ENCODE measurements at regions not wholly inside any gene's neighbourhood (a gene's known extent, or its start where the extent isn't known, plus 50 kb on each side); places are given as distances from the start of the nearest gene placed in this dataset.

- Histone ChIP-seq H4K20me1 (ENCODE audit: insufficient read depth, low read depth, low read length) (no peaks in the 10 kb centered on the region), H3K79me2 (ENCODE audit: low read length) (no peaks in the 10 kb centered on the region), H3K4me2 (ENCODE audit: low read depth, low read length, poor library complexity, severe bottlenecking) (no peak overlapping the region), H3K27me3 (ENCODE audit: low read length) (no peaks in the 10 kb centered on the region), H3K9me3 (ENCODE audit: low read length) (no peaks in the 10 kb centered on the region), H3K4me3 (ENCODE audit: low read length) (no peak overlapping the region), H3K4me1 (ENCODE audit: low read length) (no peaks in the 10 kb centered on the region), H3K9ac (ENCODE audit: low read length) (no peak overlapping the region), H3K9me2 (replicated peaks; ENCODE audit: insufficient read depth, low read length) (no peaks in the 10 kb centered on the region), H3K27ac (ENCODE audit: low read length) (no peak overlapping the region), H3K36me3 (ENCODE audit: insufficient read depth, low read length) (no peaks in the 10 kb centered on the region), H2AFZ (ENCODE audit: low read length) (no peak overlapping the region)
- DNase-seq = no peak
Observed at GRCh38 chr10:111148440-111148839, 71.6 kb downstream of the ADRA2A start.

DNA sequence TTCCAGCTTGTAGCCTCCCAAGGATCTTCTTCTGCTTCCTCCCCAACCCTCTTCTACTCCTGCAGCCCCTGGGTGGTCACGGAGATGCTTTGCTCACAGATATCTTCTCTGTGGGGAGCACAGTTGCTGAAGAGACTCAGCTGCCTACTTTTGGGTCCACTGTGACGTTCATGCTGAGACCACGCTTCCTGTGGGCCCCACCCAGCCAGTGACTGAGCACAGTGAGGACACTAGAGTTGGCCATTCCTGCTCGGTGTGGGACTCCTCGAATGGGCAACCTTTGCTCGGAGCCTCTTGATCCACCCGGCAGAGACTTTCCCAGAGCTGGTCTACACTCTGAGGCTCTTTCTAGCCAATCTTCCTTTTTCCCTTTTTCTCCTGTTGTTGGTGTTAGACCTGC is 73.9 kb downstream of the ADRA2A start:
- H3K4me1 ChIP-seq (ENCODE audit: low read length) = no peaks in the 10 kb centered on the region
- no peak overlapping the region for H3K27ac ChIP-seq (ENCODE audit: low read length)
- no peaks in the 10 kb centered on the region for H3K27me3 ChIP-seq (ENCODE audit: low read length)
- H3K9ac ChIP-seq (ENCODE audit: low read length) = no peak overlapping the region
- no peak overlapping the region for H3K4me3 ChIP-seq (ENCODE audit: low read length)
- no peak for DNase-seq
- H2AFZ ChIP-seq (ENCODE audit: low read length) = no peak overlapping the region
- H3K9me3 ChIP-seq (ENCODE audit: low read length) = no peaks in the 10 kb centered on the region
- no peaks in the 10 kb centered on the region for H4K20me1 ChIP-seq (ENCODE audit: insufficient read depth, low read depth, low read length)
- no peaks in the 10 kb centered on the region for H3K79me2 ChIP-seq (ENCODE audit: low read length)
- H3K4me2 ChIP-seq (ENCODE audit: low read depth, low read length, poor library complexity, severe bottlenecking) = no peak overlapping the region
- H3K9me2 ChIP-seq (replicated peaks; ENCODE audit: insufficient read depth, low read length) = no peaks in the 10 kb centered on the region
- H3K36me3 ChIP-seq (ENCODE audit: insufficient read depth, low read length) = no peaks in the 10 kb centered on the region

DNA sequence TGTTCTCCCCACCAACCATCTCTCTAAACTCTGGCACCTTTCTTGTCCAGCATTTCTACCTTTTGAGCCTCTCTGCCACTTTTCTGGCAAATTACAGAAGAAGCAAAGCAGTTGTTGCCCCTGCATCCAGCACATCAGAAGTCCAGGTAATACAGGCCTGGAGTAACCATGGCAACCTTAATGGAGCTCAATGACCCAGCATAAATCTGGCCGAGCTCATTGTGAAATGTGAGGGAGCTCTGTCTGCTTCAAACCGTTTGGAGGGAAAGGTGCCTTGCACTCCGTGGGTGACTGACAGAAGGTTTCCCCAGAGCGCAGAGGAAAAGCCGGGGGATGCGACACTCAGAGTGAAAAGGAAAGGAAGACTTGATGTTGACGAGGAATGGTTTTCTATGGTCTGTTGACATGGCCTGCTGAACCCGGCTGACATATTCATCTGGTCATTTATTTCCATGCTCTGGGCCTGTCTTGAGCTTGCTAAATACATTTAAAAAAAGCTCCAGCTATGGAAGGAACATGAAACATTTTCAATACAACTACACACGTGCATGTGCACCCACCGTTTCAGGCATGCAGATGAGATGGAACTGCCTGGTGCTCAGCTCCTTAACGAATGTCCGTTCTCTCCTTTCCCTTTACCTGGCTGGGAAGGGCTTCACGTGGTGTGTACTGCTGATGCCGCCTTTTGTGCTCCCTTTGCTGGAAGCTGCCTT is 74.9 kb downstream of the ADRA2A start:
- no peaks in the 10 kb centered on the region for H3K79me2 ChIP-seq (ENCODE audit: low read length)
- no peak overlapping the region for H2AFZ ChIP-seq (ENCODE audit: low read length)
- no peaks in the 10 kb centered on the region for H3K36me3 ChIP-seq (ENCODE audit: insufficient read depth, low read length)
- no peaks in the 10 kb centered on the region for H3K9me2 ChIP-seq (replicated peaks; ENCODE audit: insufficient read depth, low read length)
- no peaks in the 10 kb centered on the region for H3K27me3 ChIP-seq (ENCODE audit: low read length)
- no peaks in the 10 kb centered on the region for H3K9me3 ChIP-seq (ENCODE audit: low read length)
- no peak overlapping the region for H3K9ac ChIP-seq (ENCODE audit: low read length)
- H3K4me1 ChIP-seq (ENCODE audit: low read length) = no peaks in the 10 kb centered on the region
- no peak overlapping the region for H3K4me3 ChIP-seq (ENCODE audit: low read length)
- no peak for DNase-seq
- no peak overlapping the region for H3K4me2 ChIP-seq (ENCODE audit: low read depth, low read length, poor library complexity, severe bottlenecking)
- H3K27ac ChIP-seq (ENCODE audit: low read length) = no peak overlapping the region
- no peaks in the 10 kb centered on the region for H4K20me1 ChIP-seq (ENCODE audit: insufficient read depth, low read depth, low read length)

DNA sequence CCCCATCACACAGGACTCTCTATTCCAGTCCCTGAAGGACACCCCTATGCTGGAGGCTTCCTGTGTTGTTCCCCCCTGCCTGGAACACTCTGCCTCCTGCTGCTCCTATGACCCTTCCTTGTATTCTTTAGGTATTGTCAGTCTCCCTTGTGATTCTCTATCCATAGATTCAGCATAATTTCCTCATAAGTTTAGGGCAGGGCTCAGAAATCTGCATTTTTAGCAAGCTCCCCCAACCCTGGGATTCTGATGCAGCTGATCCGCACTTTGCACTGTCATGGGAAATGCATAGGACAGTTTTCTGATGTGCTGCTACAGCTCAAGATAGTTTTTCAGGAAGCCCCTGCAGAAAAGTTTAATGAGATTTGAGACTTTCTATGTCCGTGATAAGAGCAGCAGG is 79.9 kb downstream of the ADRA2A start:
- no peaks in the 10 kb centered on the region for H3K4me1 ChIP-seq (ENCODE audit: low read length)
- no peaks in the 10 kb centered on the region for H3K79me2 ChIP-seq (ENCODE audit: low read length)
- no peak overlapping the region for H3K4me3 ChIP-seq (ENCODE audit: low read length)
- H3K9me2 ChIP-seq (replicated peaks; ENCODE audit: insufficient read depth, low read length) = no peaks in the 10 kb centered on the region
- H3K4me2 ChIP-seq (ENCODE audit: low read depth, low read length, poor library complexity, severe bottlenecking) = no peak overlapping the region
- no peaks in the 10 kb centered on the region for H3K9me3 ChIP-seq (ENCODE audit: low read length)
- no peaks in the 10 kb centered on the region for H3K27me3 ChIP-seq (ENCODE audit: low read length)
- H4K20me1 ChIP-seq (ENCODE audit: insufficient read depth, low read depth, low read length) = no peaks in the 10 kb centered on the region
- no peak for DNase-seq
- no peaks in the 10 kb centered on the region for H3K36me3 ChIP-seq (ENCODE audit: insufficient read depth, low read length)
- H3K9ac ChIP-seq (ENCODE audit: low read length) = no peak overlapping the region
- no peak overlapping the region for H2AFZ ChIP-seq (ENCODE audit: low read length)
- H3K27ac ChIP-seq (ENCODE audit: low read length) = no peak overlapping the region

DNA sequence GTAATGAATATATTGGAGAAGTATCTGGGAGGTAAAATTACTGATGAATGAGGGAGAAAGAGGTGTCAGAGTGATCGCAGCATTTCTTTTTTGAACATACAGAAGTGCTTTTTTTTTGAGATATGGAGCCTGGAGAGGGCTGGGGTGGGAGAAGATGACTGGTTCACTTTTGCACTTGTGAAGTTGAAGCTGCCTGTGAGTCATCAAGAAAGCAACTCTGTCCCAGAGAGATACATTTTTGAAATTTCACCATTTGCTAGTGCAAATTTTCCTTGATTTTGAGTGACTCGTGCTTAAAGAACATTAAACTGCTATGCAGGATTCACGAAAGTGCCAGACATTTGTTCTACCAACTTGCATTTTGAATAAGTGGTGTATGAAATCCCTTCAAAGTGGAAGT is 81.8 kb downstream of the ADRA2A start:
- H3K27me3 ChIP-seq (ENCODE audit: low read length) = no peaks in the 10 kb centered on the region
- H3K79me2 ChIP-seq (ENCODE audit: low read length) = no peaks in the 10 kb centered on the region
- H3K27ac ChIP-seq (ENCODE audit: low read length) = no peak overlapping the region
- H3K9ac ChIP-seq (ENCODE audit: low read length) = no peak overlapping the region
- no peaks in the 10 kb centered on the region for H3K9me2 ChIP-seq (replicated peaks; ENCODE audit: insufficient read depth, low read length)
- H2AFZ ChIP-seq (ENCODE audit: low read length) = no peak overlapping the region
- no peak for DNase-seq
- H4K20me1 ChIP-seq (ENCODE audit: insufficient read depth, low read depth, low read length) = no peaks in the 10 kb centered on the region
- H3K9me3 ChIP-seq (ENCODE audit: low read length) = no peaks in the 10 kb centered on the region
- H3K4me2 ChIP-seq (ENCODE audit: low read depth, low read length, poor library complexity, severe bottlenecking) = no peak overlapping the region
- no peaks in the 10 kb centered on the region for H3K36me3 ChIP-seq (ENCODE audit: insufficient read depth, low read length)
- H3K4me3 ChIP-seq (ENCODE audit: low read length) = no peak overlapping the region
- H3K4me1 ChIP-seq (ENCODE audit: low read length) = no peaks in the 10 kb centered on the region

GRCh38 chr10:111161109-111161874 is 84.5 kb downstream of the ADRA2A start:
- no peaks in the 10 kb centered on the region for H4K20me1 ChIP-seq (ENCODE audit: insufficient read depth, low read depth, low read length)
- H3K4me2 ChIP-seq (ENCODE audit: low read depth, low read length, poor library complexity, severe bottlenecking) = no peak overlapping the region
- no peak overlapping the region for H3K9ac ChIP-seq (ENCODE audit: low read length)
- no peaks in the 10 kb centered on the region for H3K9me2 ChIP-seq (replicated peaks; ENCODE audit: insufficient read depth, low read length)
- no peak overlapping the region for H3K27ac ChIP-seq (ENCODE audit: low read length)
- H3K79me2 ChIP-seq (ENCODE audit: low read length) = no peaks in the 10 kb centered on the region
- H3K9me3 ChIP-seq (ENCODE audit: low read length) = no peaks in the 10 kb centered on the region
- no peak overlapping the region for H3K4me3 ChIP-seq (ENCODE audit: low read length)
- H3K36me3 ChIP-seq (ENCODE audit: insufficient read depth, low read length) = no peaks in the 10 kb centered on the region
- no peak for DNase-seq
- H2AFZ ChIP-seq (ENCODE audit: low read length) = no peak overlapping the region
- no peaks in the 10 kb centered on the region for H3K27me3 ChIP-seq (ENCODE audit: low read length)
- no peaks in the 10 kb centered on the region for H3K4me1 ChIP-seq (ENCODE audit: low read length)

DNA sequence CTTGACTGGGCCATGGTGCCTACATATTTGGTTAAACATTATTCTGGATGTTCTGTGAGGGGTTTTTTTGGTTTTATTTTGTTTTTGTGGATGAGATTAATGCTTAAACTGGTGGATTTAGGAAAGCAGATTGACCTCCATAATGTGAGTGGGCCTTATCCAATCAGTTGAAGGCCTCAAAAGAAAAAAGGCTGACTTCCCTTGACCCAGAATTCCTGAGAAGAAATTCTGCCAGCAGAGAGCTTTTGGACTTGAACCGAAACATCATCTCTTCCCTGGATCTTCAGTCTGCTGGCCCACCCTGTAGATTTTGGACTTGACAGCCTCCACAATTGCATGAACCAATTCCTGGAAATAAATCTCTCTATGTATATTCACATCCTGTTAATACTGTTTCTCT is 94.4 kb downstream of the ADRA2A start:
- Histone ChIP-seq H3K27ac (ENCODE audit: low read length) (no peak overlapping the region), H3K9me3 (ENCODE audit: low read length) (no peaks in the 10 kb centered on the region), H4K20me1 (ENCODE audit: insufficient read depth, low read depth, low read length) (no peaks in the 10 kb centered on the region), H2AFZ (ENCODE audit: low read length) (no peak overlapping the region), H3K79me2 (ENCODE audit: low read length) (no peaks in the 10 kb centered on the region), H3K9me2 (replicated peaks; ENCODE audit: insufficient read depth, low read length) (no peaks in the 10 kb centered on the region), H3K36me3 (ENCODE audit: insufficient read depth, low read length) (no peaks in the 10 kb centered on the region), H3K4me3 (ENCODE audit: low read length) (no peak overlapping the region), H3K4me1 (ENCODE audit: low read length) (no peaks in the 10 kb centered on the region), H3K9ac (ENCODE audit: low read length) (no peak overlapping the region), H3K27me3 (ENCODE audit: low read length) (no peaks in the 10 kb centered on the region), H3K4me2 (ENCODE audit: low read depth, low read length, poor library complexity, severe bottlenecking) (no peak overlapping the region)
- DNase-seq = no peak

GRCh38 chr10:111175787-111176186 is 99.0 kb downstream of the ADRA2A start:
- no peak for DNase-seq
- no peaks in the 10 kb centered on the region for H3K79me2 ChIP-seq (ENCODE audit: low read length)
- no peak overlapping the region for H3K27ac ChIP-seq (ENCODE audit: low read length)

More at GRCh38 chr10:111175787-111176186, 99.0 kb downstream of the ADRA2A start:
- Histone ChIP-seq H3K9ac (ENCODE audit: low read length) (no peak overlapping the region), H3K4me2 (ENCODE audit: low read depth, low read length, poor library complexity, severe bottlenecking) (no peak overlapping the region), H3K9me3 (ENCODE audit: low read length) (no peaks in the 10 kb centered on the region), H2AFZ (ENCODE audit: low read length) (no peak overlapping the region), H3K4me3 (ENCODE audit: low read length) (no peak overlapping the region), H3K9me2 (replicated peaks; ENCODE audit: insufficient read depth, low read length) (no peaks in the 10 kb centered on the region), H3K27me3 (ENCODE audit: low read length) (no peaks in the 10 kb centered on the region), H4K20me1 (ENCODE audit: insufficient read depth, low read depth, low read length) (no peaks in the 10 kb centered on the region), H3K4me1 (ENCODE audit: low read length) (0 out of 2 replicates have a peak, but pooled peaks cover 2% of the 10 kb centered on the region), H3K36me3 (ENCODE audit: insufficient read depth, low read length) (no peaks in the 10 kb centered on the region)

Data from Karpas-422 (cell line).